NCI-H345 treated with DMSO at 0.1 percent for 48 hours (cell line): ENCODE measurements at regions not wholly inside any gene's neighbourhood (a gene's known extent, or its start where the extent isn't known, plus 50 kb on each side); places are given as distances from the start of the nearest gene placed in this dataset.
A peak's percentile ranks its signal among the peaks of the same experiment; 100 is the strongest.
"Not testable (repeated sequence)": the region's sequence is repeated elsewhere in the genome, so short reads cannot be mapped to it uniquely, and the experiment has no call there.

Experiments used
- DNase-seq: peaks from one replicate; lab custom pipeline; 2025; ENCODE audit not compliant: unreplicated experiment; lab: John Stamatoyannopoulos, UW

GRCh38 chr18:35826477-35826876, 146.0 kb upstream of the RMP24 start:
- DNase-seq = no peak

- DNase-seq = peak; percentile 96
Observed at GRCh38 chr18:35827275-35827902, 145.1 kb upstream of the RMP24 start.

GRCh38 chr18:35827903-35828275, 144.6 kb upstream of the RMP24 start:
- no peak for DNase-seq

- DNase-seq = no peak
Observed at GRCh38 chr18:35828591-35828990, 143.9 kb upstream of the RMP24 start.

GRCh38 chr18:35835366-35835765, 137.1 kb upstream of the RMP24 start:
- no peak for DNase-seq

GRCh38 chr18:35835833-35836232, 136.6 kb upstream of the RMP24 start:
- no peak for DNase-seq

GRCh38 chr18:35836932-35837331, 135.5 kb upstream of the RMP24 start:
- DNase-seq = no peak

GRCh38 chr18:35837922-35838496, 134.5 kb upstream of the RMP24 start:
- DNase-seq = no peak

- no peak for DNase-seq
Observed at GRCh38 chr18:35841283-35841682, 131.2 kb upstream of the RMP24 start.

- no peak for DNase-seq
Observed at GRCh38 chr18:35842536-35842935, 129.9 kb upstream of the RMP24 start.

GRCh38 chr18:35848321-35848720, 124.2 kb upstream of the RMP24 start:
- DNase-seq = not testable (repeated sequence)

- DNase-seq = not testable (repeated sequence)
Observed at GRCh38 chr18:35849241-35849640, 123.2 kb upstream of the RMP24 start.

GRCh38 chr18:35851286-35851970, 121.1 kb upstream of the RMP24 start:
- no peak for DNase-seq

GRCh38 chr18:35852786-35853185, 119.7 kb upstream of the RMP24 start:
- DNase-seq = no peak

GRCh38 chr18:35854095-35854494, 118.4 kb upstream of the RMP24 start:
- no peak for DNase-seq

- no peak for DNase-seq
Observed at GRCh38 chr18:35856178-35856577, 116.3 kb upstream of the RMP24 start.

- not testable (repeated sequence) for DNase-seq
Observed at GRCh38 chr18:35856721-35857120, 115.8 kb upstream of the RMP24 start.

GRCh38 chr18:35857581-35857980, 114.9 kb upstream of the RMP24 start:
- DNase-seq = not testable (repeated sequence)

- DNase-seq = no peak
Observed at GRCh38 chr18:35861367-35862118, 110.9 kb upstream of the RMP24 start.

GRCh38 chr18:35862119-35862640, 110.3 kb upstream of the RMP24 start:
- no peak for DNase-seq

- peak; percentile 77 for DNase-seq
Observed at GRCh38 chr18:35864916-35865315, 107.6 kb upstream of the RMP24 start.

GRCh38 chr18:35868915-35869314, 103.6 kb upstream of the RMP24 start:
- no peak for DNase-seq
